C4-2B (cell line): ENCODE measurements at regions not wholly inside any gene's neighbourhood (a gene's known extent, or its start where the extent isn't known, plus 50 kb on each side); places are given as distances from the start of the nearest gene placed in this dataset.

Source experiments
- CTCF ChIP-seq: fragments of 450-650 bp; conservative IDR thresholded peaks from 2 replicates; pipeline ENCODE4 v1.5.1; 2017; ENCODE audit warnings: mild to moderate bottlenecking
- ZFX ChIP-seq: fragments of 450-650 bp; IDR thresholded peaks from 2 replicates; pipeline ENCODE4 v1.6.1; 2017

GRCh38 chr6:155684416-155685196 is 229.0 kb upstream of the NOX3 start:
- TF ChIP-seq CTCF (no peak), ZFX (no peak)
